Uterus (tissue), 2 donors: ENCODE measurements at regions not wholly inside any gene's neighbourhood (a gene's known extent, or its start where the extent isn't known, plus 50 kb on each side); places are given as distances from the start of the nearest gene placed in this dataset.

ENCODE experiments used
- CTCF ChIP-seq, 4 experiments: fragments of 200-600 bp in 2 of 4; fragments of 450-650 bp in 2 of 4; sonication (generic) in 2 of 4; IDR thresholded peaks; one replicate each; pipeline ENCODE4 v1.5.1; 2016 to 2019; ENCODE audit warnings: antibody characterized with exemption in 4 of 4, mild to moderate bottlenecking in 2 of 4, moderate library complexity in 1 of 4
- POLR2A ChIP-seq, 2 donors: fragments of 450-650 bp; IDR thresholded peaks; one replicate each; pipeline ENCODE4 v1.6.1; 2016; ENCODE audit warnings: antibody characterized with exemption in 2 of 2, mild to moderate bottlenecking in 1 of 2, moderate library complexity in 1 of 2

GRCh38 chr12:124651516-124652273 is 84.3 kb upstream of the NCOR2 start:
- TF ChIP-seq CTCF (IDR thresholded peaks at IDR 0.05) (no peak), POLR2A (IDR thresholded peaks at IDR 0.05) (no peak)
